Loucy (cell line): ENCODE measurements at regions not wholly inside any gene's neighbourhood (a gene's known extent, or its start where the extent isn't known, plus 50 kb on each side); places are given as distances from the start of the nearest gene placed in this dataset.

Source experiments
- EZH2phosphoT487 ChIP-seq: fragments of 200-600 bp; IDR thresholded peaks from 2 replicates; pipeline ENCODE4 v1.6.1; 2018; ENCODE audit warnings: antibody characterized with exemption, mild to moderate bottlenecking, moderate library complexity, borderline replicate concordance
- TF ChIP-seq, protein P1 (sequence below): fragments of 200-600 bp; sonication (generic); conservative IDR thresholded peaks from 2 replicates; pipeline ENCODE4 v1.5.1; 2014; ENCODE audit warnings: mild to moderate bottlenecking, antibody characterized with exemption, low read length

DNA sequence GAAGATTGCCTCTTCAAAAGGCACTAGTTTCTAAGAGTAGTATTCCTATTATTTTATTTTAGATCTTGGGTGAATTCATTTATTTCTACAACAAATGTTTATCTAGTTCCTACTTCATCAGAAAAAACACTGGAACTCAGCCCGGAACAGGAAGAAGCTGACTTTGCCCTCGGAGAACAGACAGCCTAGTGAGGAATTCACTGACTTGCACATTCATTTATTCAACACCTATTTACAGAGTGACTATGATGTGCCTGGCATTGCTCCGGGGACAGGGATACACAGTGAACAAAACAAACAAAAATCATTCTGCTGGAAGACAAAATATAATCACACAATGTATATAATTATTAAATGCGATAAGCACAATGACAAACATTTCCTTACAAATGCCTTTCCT, 54.4 kb upstream of the SDK1 start:
- TF ChIP-seq, protein P1, sequence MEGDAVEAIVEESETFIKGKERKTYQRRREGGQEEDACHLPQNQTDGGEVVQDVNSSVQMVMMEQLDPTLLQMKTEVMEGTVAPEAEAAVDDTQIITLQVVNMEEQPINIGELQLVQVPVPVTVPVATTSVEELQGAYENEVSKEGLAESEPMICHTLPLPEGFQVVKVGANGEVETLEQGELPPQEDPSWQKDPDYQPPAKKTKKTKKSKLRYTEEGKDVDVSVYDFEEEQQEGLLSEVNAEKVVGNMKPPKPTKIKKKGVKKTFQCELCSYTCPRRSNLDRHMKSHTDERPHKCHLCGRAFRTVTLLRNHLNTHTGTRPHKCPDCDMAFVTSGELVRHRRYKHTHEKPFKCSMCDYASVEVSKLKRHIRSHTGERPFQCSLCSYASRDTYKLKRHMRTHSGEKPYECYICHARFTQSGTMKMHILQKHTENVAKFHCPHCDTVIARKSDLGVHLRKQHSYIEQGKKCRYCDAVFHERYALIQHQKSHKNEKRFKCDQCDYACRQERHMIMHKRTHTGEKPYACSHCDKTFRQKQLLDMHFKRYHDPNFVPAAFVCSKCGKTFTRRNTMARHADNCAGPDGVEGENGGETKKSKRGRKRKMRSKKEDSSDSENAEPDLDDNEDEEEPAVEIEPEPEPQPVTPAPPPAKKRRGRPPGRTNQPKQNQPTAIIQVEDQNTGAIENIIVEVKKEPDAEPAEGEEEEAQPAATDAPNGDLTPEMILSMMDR: no peak
- TF ChIP-seq EZH2phosphoT487: no peak
